Left ventricle myocardium inferior (tissue), 1 donor: ENCODE measurements at regions not wholly inside any gene's neighbourhood (a gene's known extent, or its start where the extent isn't known, plus 50 kb on each side); places are given as distances from the start of the nearest gene placed in this dataset.

Experiments
- DNase-seq: peaks from one replicate; pipeline ENCODE4 v3.0.0-alpha.2; 2020
- H3K27ac ChIP-seq: fragments of 200-600 bp; replicated peaks from 2 replicates; pipeline ENCODE4 v1.8.0; 2021
- H3K27me3 ChIP-seq: fragments of 200-600 bp; 2 replicates; pipeline ENCODE4 v1.8.0; 2021; ENCODE audit warnings: low read depth
- H3K36me3 ChIP-seq: fragments of 200-600 bp; 2 replicates; pipeline ENCODE4 v1.8.0; 2021
- H3K4me1 ChIP-seq: fragments of 200-600 bp; 2 replicates; pipeline ENCODE4 v1.8.0; 2021
- H3K4me3 ChIP-seq: fragments of 200-600 bp; 2 replicates; pipeline ENCODE4 v1.8.0; 2021; ENCODE audit warnings: mild to moderate bottlenecking, moderate library complexity
- H3K9me3 ChIP-seq: fragments of 200-600 bp; replicated peaks from 2 replicates; pipeline ENCODE4 v1.8.0; 2021
- CTCF ChIP-seq: fragments of 200-600 bp; IDR thresholded peaks from 2 replicates; pipeline ENCODE4 v1.8.0; 2021; ENCODE audit warnings: antibody characterized with exemption, mild to moderate bottlenecking, borderline replicate concordance
- intact Hi-C: fragments of 100-400 bp; cut with micrococcal nuclease; formaldehyde crosslinking; loops from one replicate; pipeline ENCODE4 v1.11.0; 2022
- donor health status: DM: no; HTN: yes; CAD: no; lungs with severe emphysema.

GRCh38 chr2:8036366-8036765, 645.5 kb upstream of the ID2 start:
- DNase-seq = no peak
- H3K27ac ChIP-seq = no peak overlapping the region
- intact Hi-C loops = no loop called here
- H3K4me1 ChIP-seq = no peaks in the 10 kb centered on the region
- H3K36me3 ChIP-seq = no peaks in the 10 kb centered on the region
- H3K9me3 ChIP-seq = no peaks in the 10 kb centered on the region
- no peaks in the 10 kb centered on the region for H3K27me3 ChIP-seq
- no peak for TF ChIP-seq CTCF
- H3K4me3 ChIP-seq = no peak overlapping the region

- Histone ChIP-seq H3K9me3 (peaks cover 12% of the 10 kb centered on the region), H3K4me1 (no peaks in the 10 kb centered on the region), H3K36me3 (no peaks in the 10 kb centered on the region), H3K27me3 (no peaks in the 10 kb centered on the region), H3K4me3 (no peak overlapping the region), H3K27ac (no peak overlapping the region)
- no peak for DNase-seq
- intact Hi-C loops = no loop called here
- TF ChIP-seq CTCF = no peak
Observed at GRCh38 chr2:8039732-8040131, 642.1 kb upstream of the ID2 start.

GRCh38 chr2:8043295-8043694, 638.6 kb upstream of the ID2 start:
- DNase-seq = no peak
- intact Hi-C loops = no loop called here
- Histone ChIP-seq H3K27me3 (no peaks in the 10 kb centered on the region), H3K4me3 (no peak overlapping the region), H3K36me3 (no peaks in the 10 kb centered on the region), H3K9me3 (peaks cover 12% of the 10 kb centered on the region), H3K27ac (no peak overlapping the region), H3K4me1 (no peaks in the 10 kb centered on the region)
- TF ChIP-seq CTCF = no peak

- Histone ChIP-seq H3K27me3 (no peaks in the 10 kb centered on the region), H3K4me1 (no peaks in the 10 kb centered on the region), H3K4me3 (no peak overlapping the region), H3K36me3 (no peaks in the 10 kb centered on the region), H3K9me3 (peaks cover 12% of the 10 kb centered on the region), H3K27ac (no peak overlapping the region)
- intact Hi-C loops = no loop called here
- no peak for TF ChIP-seq CTCF
- DNase-seq = no peak
Observed at GRCh38 chr2:8044046-8044594, 637.7 kb upstream of the ID2 start.

GRCh38 chr2:8045081-8045614, 636.7 kb upstream of the ID2 start:
- intact Hi-C loops = no loop called here
- H3K4me3 ChIP-seq = no peak overlapping the region
- no peaks in the 10 kb centered on the region for H3K27me3 ChIP-seq
- no peaks in the 10 kb centered on the region for H3K36me3 ChIP-seq
- no peak for DNase-seq
- H3K27ac ChIP-seq = no peak overlapping the region
- peaks cover 12% of the 10 kb centered on the region for H3K9me3 ChIP-seq
- TF ChIP-seq CTCF = no peak
- H3K4me1 ChIP-seq = no peaks in the 10 kb centered on the region
